GM12892 (cell line): ENCODE measurements at regions not wholly inside any gene's neighbourhood (a gene's known extent, or its start where the extent isn't known, plus 50 kb on each side); places are given as distances from the start of the nearest gene placed in this dataset.

Experiments used
- POLR2AphosphoS5 ChIP-seq: IDR thresholded peaks from 2 replicates; pipeline ENCODE4 v1.6.1; 2011; ENCODE audit warnings: low read depth, low read length, control low read depth
- TAF1 ChIP-seq: IDR thresholded peaks from 2 replicates; pipeline ENCODE4 v1.6.1; 2011; ENCODE audit warnings: low read depth, mild to moderate bottlenecking, control low read depth, low read length, borderline replicate concordance

DNA sequence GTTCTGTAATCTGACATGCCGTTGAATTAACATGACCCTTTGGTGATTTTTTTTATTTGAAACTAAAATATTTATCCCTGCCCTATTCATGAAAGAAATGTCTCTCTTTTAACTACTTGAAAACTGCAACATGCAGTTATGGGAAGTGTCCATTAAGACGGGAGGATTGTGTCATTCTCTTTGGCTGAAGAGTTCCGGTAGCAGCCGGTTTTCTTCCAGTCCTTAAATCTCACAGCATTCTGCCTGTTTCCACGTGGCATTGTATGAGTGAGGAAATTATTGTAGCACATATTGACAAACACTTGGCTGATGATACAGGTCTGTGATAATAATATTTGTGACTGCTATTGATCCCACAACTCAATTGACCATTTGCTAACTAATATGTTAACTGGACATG is 509.6 kb upstream of the POU3F3 start:
- TF ChIP-seq POLR2AphosphoS5 (no peak), TAF1 (no peak)
